GM21423 (cell line): ENCODE measurements at regions not wholly inside any gene's neighbourhood (a gene's known extent, or its start where the extent isn't known, plus 50 kb on each side); places are given as distances from the start of the nearest gene placed in this dataset.
A peak's percentile ranks its signal among the peaks of the same experiment; 100 is the strongest.

Source experiments
- ATAC-seq: cut with Tn5 transposase; IDR thresholded peaks from one replicate; pipeline ENCODE4 v1.9.1; 2021; ENCODE audit warnings: mild to moderate bottlenecking, moderate library complexity; ENCODE audit not compliant: unreplicated experiment

- no peak for ATAC-seq
Observed at GRCh38 chr6:132107896-132108295, 156.7 kb upstream of the CCN2 start.

- ATAC-seq: no peak
Observed at GRCh38 chr6:132101535-132101934, 150.4 kb upstream of the CCN2 start.

GRCh38 chr6:132100388-132100990, 149.3 kb upstream of the CCN2 start:
- ATAC-seq: no peak

DNA sequence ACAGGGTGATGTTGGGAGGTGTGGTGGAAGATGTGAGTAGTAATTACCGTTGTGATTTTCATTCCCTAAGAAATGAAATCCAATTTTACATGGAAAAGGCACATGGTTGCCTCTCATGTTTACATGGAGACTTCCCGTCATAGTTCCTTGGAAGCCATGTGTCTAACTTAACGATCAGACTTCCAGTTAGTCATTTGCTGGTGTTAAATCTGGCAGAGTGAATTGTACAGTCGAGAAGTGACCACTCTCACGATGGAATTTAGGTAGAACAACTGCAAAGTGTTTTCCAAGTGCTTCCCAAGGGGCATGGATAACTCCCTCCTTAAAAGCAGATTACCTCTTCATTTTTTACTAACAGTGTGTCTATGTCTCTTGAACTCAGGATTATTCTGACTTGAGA, 145.8 kb upstream of the CCN2 start:
- no peak for ATAC-seq

DNA sequence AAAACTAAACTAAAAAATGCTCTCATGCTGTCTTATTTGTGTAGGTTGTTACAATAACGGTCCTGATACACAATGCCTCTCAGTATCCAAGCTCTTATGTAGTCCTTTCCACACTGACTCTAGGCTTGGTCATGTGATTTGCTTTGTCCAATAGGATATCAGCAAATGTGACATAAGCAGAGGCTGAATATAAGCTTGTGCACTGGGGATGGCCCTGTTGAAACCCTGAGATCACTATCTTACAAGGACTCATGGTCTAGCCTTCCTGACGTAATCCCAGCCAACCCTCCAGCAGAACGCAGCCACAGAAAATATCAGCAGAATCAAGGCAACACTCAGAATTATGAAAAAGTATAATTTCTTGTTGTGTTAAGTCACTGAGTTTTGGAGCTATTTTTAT, 145.1 kb upstream of the CCN2 start:
- no peak for ATAC-seq

DNA sequence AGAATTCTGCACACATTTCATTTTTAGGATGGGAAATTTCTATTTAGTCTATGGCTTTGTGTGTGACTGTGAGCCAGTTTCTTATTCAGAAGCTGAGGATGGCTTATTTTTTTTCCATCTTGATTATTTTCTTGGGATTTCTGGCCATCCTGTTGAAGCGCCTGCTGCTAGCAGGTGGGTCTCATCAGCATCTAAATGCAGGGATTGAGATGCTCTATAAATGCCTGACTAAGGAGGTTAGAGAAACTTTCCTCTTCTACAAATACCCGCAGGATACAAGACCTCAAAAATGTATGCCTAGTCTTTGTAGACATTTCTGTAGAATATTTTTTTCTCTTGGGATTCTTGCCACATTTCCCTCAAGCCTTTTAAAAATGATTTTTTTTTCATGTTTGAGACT, 138.0 kb upstream of the CCN2 start:
- ATAC-seq: no peak

GRCh38 chr6:132088150-132088549, 137.0 kb upstream of the CCN2 start:
- no peak for ATAC-seq

GRCh38 chr6:132087391-132087790, 136.2 kb upstream of the CCN2 start:
- ATAC-seq: no peak

DNA sequence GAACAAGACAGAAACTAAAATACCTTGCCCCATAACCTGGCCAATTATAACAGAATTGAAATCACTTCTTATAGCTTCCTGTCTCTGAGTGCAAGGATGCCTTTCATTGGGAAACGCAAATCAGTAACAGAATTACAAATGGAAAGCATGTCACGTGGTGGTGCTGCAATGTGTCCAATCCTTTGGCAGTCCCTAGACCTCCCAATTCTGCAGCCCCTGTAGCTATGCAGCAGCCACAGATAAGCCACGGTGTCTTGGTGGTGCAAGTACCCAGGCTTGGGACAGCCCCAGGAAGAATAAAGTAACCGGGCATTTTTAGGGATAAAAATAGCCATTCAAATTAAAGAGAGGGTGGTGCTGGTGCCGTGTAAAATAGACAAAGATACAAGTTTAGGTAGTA, 134.6 kb upstream of the CCN2 start:
- ATAC-seq: no peak

DNA sequence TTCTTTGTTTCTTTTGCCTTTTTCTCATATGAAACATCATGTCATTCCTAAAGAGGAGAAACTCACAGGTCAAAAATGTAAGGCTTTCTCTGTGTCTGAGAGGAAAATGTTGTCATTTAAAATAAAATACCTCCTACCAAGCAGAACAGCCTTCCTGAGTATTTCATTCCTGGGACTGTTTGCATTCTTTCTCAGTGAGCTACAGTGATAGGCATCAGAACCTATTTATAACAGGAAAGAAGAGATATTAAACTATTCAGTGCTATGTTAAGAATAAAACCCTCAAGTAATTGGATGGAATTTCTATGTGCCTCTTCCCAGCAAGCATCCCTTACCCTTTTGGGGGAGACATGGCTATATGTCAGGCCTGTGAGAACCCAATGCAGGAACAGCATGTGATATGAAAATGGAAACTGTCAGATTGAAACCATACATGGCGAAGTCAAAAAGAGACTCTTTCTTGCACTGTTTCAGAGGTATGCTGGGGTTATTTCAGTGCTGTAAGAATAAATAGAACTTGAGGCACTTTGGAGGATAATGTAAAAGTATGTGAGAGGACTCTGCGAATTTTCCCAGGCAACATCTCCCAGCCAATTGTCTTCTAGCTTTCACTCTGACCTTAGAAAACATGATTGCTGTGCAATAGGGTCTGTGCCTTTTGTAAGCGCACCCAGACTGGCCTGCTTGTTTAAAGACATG, 133.8 kb upstream of the CCN2 start:
- ATAC-seq: peak; percentile 66

DNA sequence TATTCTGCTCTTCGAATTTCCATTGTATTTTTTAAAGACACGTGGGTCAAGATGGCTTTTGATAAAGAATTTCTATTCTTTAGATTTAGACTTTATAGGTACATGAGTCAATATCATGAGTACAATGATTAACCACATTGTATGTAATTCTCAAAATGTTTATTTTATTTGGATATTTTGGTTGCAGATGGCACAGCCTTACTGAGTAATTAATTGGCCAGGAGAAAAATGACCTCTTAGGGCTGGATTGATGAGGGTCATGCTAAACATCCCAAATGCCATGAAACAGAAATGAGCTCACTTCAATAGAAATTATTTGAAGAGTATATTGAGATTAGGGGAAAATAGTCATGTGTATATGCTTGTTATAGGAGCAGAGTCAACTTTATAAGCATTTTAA, 131.2 kb upstream of the CCN2 start:
- no peak for ATAC-seq

- ATAC-seq: no peak
Observed at GRCh38 chr6:132081338-132081737, 130.2 kb upstream of the CCN2 start.

DNA sequence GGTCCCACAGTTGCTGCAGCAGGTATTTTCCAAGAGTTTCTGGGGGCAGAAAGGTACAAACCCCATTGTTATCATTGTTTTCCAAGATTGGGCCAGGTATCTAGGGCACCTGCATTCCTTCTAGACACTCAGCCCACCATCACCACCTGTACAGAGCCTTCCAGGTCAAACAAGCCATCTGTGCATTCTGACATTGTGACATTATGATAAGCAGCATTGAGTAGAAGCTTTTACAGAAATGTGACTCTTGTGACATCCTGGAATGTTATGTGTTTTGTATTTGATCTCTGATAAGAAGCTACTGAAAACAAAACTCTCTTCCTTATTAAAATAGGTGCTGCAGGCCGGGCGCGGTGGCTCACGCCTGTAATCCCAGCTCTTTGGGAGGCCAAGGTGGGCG, 128.1 kb upstream of the CCN2 start:
- ATAC-seq: no peak

- no peak for ATAC-seq
Observed at GRCh38 chr6:132076452-132076851, 125.3 kb upstream of the CCN2 start.

DNA sequence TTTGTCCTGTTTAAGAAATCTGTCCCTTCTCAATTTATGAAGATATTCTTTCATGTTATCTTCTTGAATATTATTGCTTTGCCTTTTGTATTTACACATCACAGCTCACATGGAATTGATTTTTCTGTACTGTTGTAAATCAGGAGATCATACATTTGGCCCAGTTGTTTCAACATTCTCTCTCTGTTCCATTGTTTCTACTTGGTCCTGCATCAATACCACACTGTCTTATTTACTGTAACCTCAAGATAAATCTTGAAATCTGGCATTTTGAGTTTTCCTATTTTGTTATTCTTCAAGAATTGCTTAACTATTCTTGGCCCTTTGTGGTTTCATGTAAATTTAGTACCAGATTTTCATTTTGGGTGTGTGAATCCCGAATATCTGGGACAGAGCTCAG, 121.7 kb upstream of the CCN2 start:
- ATAC-seq: no peak

- ATAC-seq: no peak
Observed at GRCh38 chr6:132072271-132072670, 121.1 kb upstream of the CCN2 start.

DNA sequence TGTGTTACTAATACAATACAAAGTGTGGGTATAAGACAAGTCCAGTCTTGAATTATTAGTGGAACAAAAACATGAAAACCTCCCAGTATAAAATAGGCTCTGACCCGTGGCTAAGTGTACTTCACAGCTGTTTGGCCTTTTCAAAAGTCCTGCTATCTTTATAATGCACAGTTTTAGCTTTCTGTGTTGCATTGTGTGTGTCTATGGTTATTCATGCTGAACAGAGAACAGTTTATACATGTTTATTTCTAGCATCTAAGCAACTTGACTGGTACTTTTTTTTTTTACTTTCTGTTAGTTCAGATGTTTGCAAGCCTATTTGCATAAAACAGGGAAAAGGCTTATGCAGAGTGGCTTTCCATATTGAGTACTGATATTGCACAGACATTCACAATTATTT, 119.2 kb upstream of the CCN2 start:
- ATAC-seq: no peak

GRCh38 chr6:132068766-132069165, 117.6 kb upstream of the CCN2 start:
- ATAC-seq: no peak

DNA sequence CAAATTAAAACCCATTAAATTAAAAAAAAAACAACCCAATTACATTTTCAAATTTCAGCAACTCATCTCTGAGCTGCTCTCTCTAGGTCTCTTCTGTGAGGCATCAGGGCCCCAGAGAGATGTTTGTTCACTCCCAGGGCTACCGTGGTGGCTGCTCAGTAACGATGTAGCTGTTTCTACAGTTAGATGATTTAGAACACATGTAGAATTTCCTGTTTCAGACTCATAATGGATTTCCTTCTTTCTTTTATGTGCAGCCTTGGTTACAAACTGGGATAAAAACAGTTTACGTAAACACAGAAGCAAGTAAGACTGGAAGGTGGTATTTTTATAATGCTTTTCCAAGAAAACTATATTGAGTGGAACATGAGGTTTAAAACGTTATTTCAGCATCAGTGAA, 116.1 kb upstream of the CCN2 start:
- ATAC-seq: no peak

DNA sequence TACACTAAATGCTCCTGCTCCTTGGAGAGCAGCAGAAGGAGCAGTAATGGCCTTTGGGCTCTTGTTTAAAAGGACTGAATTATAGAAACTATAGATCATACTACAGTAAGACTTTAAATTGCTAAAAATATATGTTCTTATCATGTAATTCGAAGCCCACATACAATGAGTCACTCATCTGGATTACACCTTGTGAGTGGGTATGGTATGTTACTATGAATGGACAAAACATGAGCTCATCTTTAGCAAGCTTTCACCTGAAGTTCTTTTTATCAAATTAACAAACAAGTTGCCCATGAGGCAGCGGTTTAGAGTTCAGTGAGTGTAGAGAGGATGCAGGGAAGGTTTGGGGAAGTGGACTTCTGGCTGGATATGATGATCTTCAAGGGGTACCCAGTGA, 114.4 kb upstream of the CCN2 start:
- no peak for ATAC-seq

DNA sequence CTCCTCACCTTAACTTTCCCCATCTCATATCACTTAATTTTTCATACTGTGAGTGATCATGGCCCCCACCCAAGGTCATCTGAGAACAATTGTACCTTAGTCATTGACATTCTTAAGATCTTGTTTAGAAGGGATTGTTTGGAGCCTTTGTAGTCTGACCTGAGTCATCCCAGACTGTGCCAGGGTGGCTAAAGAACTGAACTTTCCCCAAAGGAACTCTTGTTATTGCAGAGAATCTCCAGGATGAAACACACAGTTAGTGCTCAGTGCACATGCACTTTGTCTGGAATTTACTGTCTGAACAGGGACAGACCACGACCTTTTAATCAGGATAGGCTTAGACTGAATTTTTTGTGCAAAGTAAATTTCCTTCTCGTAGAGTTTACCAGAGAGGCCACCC, 112.6 kb upstream of the CCN2 start:
- ATAC-seq: no peak

GRCh38 chr6:132063204-132063603, 112.0 kb upstream of the CCN2 start:
- no peak for ATAC-seq

DNA sequence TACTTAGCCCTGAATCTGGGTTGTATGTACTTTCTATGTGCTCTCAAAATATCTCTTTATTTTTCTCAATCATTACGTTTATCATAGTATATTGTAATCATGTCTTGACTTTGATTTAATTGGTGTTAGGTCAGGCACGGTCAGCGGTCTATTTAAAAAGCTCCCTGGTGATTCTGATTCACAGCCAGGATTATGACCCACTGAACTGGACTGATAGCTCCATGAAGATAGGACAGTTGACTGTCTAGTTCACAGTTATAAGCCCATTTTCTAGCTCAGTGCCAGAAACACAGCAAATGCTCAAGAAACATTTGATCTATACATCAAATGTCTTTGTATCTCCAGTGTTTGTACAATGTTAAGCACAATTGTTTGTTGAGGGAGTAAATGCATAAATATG, 111.5 kb upstream of the CCN2 start:
- no peak for ATAC-seq
